ENCODE measurements at regions not wholly inside any gene's neighbourhood (a gene's known extent, or its start where the extent isn't known, plus 50 kb on each side); places are given as distances from the start of the nearest gene placed in this dataset.
"Not testable (repeated sequence)": the region's sequence is repeated elsewhere in the genome, so short reads cannot be mapped to it uniquely, and the experiment has no call there.

- DNase-seq (ENCODE audit: low spot score) = no peak
These were observed 400.8 kb downstream of the REEP3 start for GRCh38 chr10:63921908-63922467.

- DNase-seq (ENCODE audit: low spot score) = no peak
These were observed 401.5 kb downstream of the REEP3 start for GRCh38 chr10:63922468-63923284.

GRCh38 chr10:63929831-63930467 lies 408.7 kb downstream of the REEP3 start:
- DNase-seq (ENCODE audit: low spot score) = no peak

GRCh38 chr10:63930584-63930983 lies 409.4 kb downstream of the REEP3 start:
- no peak for DNase-seq (ENCODE audit: low spot score)

- no peak for DNase-seq (ENCODE audit: low spot score)
These were observed 414.5 kb downstream of the REEP3 start for GRCh38 chr10:63935705-63936104.

- no peak for DNase-seq (ENCODE audit: low spot score)
These were observed 419.2 kb downstream of the REEP3 start for GRCh38 chr10:63940277-63940922.

- DNase-seq (ENCODE audit: low spot score) = no peak
These were observed 443.2 kb downstream of the REEP3 start for GRCh38 chr10:63964406-63964805.

GRCh38 chr10:63965846-63966245 lies 444.6 kb downstream of the REEP3 start:
- DNase-seq (ENCODE audit: low spot score) = no peak

- DNase-seq (ENCODE audit: low spot score) = no peak
These were observed 452.0 kb downstream of the REEP3 start for GRCh38 chr10:63972949-63973827.

GRCh38 chr10:63976538-63976937 lies 455.3 kb downstream of the REEP3 start:
- DNase-seq (ENCODE audit: low spot score) = no peak

GRCh38 chr10:63977329-63977923 lies 456.2 kb downstream of the REEP3 start:
- DNase-seq (ENCODE audit: low spot score) = no peak

- not testable (repeated sequence) for DNase-seq (ENCODE audit: low spot score)
These were observed 459.7 kb downstream of the REEP3 start for GRCh38 chr10:63980870-63981269.

- DNase-seq (ENCODE audit: low spot score) = not testable (repeated sequence)
These were observed 462.9 kb downstream of the REEP3 start for GRCh38 chr10:63984061-63984460.

GRCh38 chr10:63986536-63986935 lies 465.3 kb downstream of the REEP3 start:
- DNase-seq (ENCODE audit: low spot score) = no peak

- DNase-seq (ENCODE audit: low spot score) = no peak
These were observed 466.0 kb downstream of the REEP3 start for GRCh38 chr10:63987212-63987611.

GRCh38 chr10:63994371-63994770 lies 473.2 kb downstream of the REEP3 start:
- no peak for DNase-seq (ENCODE audit: low spot score)

- no peak for DNase-seq (ENCODE audit: low spot score)
These were observed 486.0 kb downstream of the REEP3 start for GRCh38 chr10:64007157-64007556.

- no peak for DNase-seq (ENCODE audit: low spot score)
These were observed 489.5 kb downstream of the REEP3 start for GRCh38 chr10:64010711-64011110.

GRCh38 chr10:64011912-64012714 lies 490.9 kb downstream of the REEP3 start:
- DNase-seq (ENCODE audit: low spot score) = no peak

GRCh38 chr10:64014281-64014680 lies 493.1 kb downstream of the REEP3 start:
- DNase-seq (ENCODE audit: low spot score) = no peak
